OCI-LY7 (cell line): ENCODE measurements at regions not wholly inside any gene's neighbourhood (a gene's known extent, or its start where the extent isn't known, plus 50 kb on each side); places are given as distances from the start of the nearest gene placed in this dataset.

ENCODE experiments used
- CTCF ChIP-seq: fragments of 200-600 bp; sonication (generic); conservative IDR thresholded peaks from 2 replicates; pipeline ENCODE4 v1.5.1; 2014; ENCODE audit warnings: mild to moderate bottlenecking, antibody characterized with exemption, low read length, moderate library complexity, mixed read lengths
- EZH2phosphoT487 ChIP-seq: fragments of 200-600 bp; sonication (generic); IDR thresholded peaks from 2 replicates; pipeline ENCODE4 v1.6.1; 2018; ENCODE audit warnings: low read depth, borderline replicate concordance, mild to moderate bottlenecking, mixed run types, antibody characterized with exemption, low read length, moderate library complexity, mixed read lengths

GRCh38 chr5:15135661-15136060, 264.1 kb upstream of the ANKH start:
- TF ChIP-seq CTCF (no peak), EZH2phosphoT487 (no peak)
